ENCODE measurements at regions not wholly inside any gene's neighbourhood (a gene's known extent, or its start where the extent isn't known, plus 50 kb on each side); places are given as distances from the start of the nearest gene placed in this dataset.

DNA sequence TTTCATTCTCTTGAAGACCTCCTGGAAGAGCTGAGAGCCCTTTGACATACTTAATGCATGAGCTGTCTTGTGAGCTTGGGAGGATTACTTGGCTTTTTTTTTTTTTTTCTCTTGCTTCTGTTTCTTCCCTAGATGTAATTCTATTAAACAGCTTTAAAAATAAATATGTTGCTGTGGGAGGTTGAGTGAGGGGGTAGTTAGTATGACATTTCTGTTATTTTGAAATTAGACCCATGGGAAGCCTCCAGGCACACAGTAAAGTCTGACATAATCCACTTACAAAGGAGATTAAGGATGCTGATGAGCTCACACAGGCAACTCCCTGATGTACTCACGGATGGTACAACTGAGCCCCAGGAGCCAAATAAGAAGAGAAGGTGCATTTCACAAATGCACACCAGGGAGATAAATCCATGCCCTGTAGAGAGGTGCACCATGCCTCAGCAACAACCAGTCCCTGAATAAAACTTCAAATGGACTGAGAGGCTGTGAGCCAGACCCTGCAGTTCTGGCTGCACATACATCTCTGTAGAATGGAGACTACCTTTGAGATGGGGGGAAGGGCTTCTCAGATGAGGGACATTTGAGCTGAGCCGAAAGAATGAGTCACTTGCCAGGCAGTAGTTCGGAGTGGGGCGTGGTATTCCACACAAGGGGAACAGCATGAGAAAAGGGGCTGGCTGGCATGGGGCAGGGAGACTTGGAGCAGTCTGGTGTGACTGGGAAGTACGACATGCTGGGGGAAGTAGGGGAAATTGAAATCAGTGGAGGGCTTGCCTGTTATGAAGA is 68.7 kb downstream of the ACTL7B start:
- H3K36me3 Mint-ChIP-seq (ENCODE audit: low read depth), result no peaks in the 10 kb centered on the region

DNA sequence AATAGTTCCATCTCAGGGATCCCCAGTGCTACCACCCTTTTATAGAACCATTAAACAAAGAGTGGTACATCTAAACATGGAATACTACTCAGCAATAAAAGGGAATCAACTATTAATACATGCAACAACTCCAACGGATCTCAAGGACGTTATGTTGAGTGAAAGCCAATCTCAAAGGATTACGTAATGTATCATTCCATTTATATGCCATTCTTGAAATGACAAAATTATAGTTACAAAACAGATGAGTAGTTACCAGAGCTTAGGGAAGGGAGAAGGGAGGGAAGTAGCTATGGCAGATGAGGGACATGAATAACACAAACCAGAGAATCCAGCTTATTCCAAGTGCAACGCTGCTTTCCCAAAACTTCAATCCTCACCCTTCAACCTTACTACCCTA is 69.5 kb downstream of the ACTL7B start:
- H3K4me1 ChIP-seq (ENCODE audit: insufficient read depth), result peaks cover 13% of the 10 kb centered on the region; the same call in 1 of the 2 replicates
- H3F3A ChIP-seq (replicated peaks; ENCODE audit: low read depth), result no peaks in the 10 kb centered on the region
- no peaks in the 10 kb centered on the region for H3K27me3 ChIP-seq (ENCODE audit: insufficient read depth)
- Mint-ChIP-seq H3K4me1 (peaks cover 18% of the 10 kb centered on the region), H3K9me3 (no peaks in the 10 kb centered on the region; the same call in 2 of the 3 replicates), H3K27me3 (ENCODE audit: insufficient read depth, low read depth, poor library complexity) (no peaks in the 10 kb centered on the region), H3K27ac (no peak overlapping the region), H3K36me3 (ENCODE audit: low read depth) (no peaks in the 10 kb centered on the region), H3K4me3 (no peak overlapping the region)
- TF ChIP-seq JUNB (IDR thresholded peaks at IDR 0.05; ENCODE audit: unreplicated experiment), result no peak
- no peak for TF ChIP-seq CREB1 (CRISPR knock-in tag; IDR thresholded peaks at IDR 0.05; ENCODE audit: low read depth)
- TF ChIP-seq EZH2 (IDR thresholded peaks at IDR 0.05; ENCODE audit: low read depth, unreplicated experiment), result no peak
- TF ChIP-seq STAT1 (IDR thresholded peaks at IDR 0.05; ENCODE audit: unreplicated experiment), result no peak
- TF ChIP-seq ZNF114 (CRISPR knock-in tag; IDR thresholded peaks at IDR 0.05), result no peak
- no peak for ATAC-seq
- H3K4me3 ChIP-seq, result no peak overlapping the region
- no peak overlapping the region for H3K4me2 ChIP-seq
- peaks cover 2% of the 10 kb centered on the region; the same call in 1 of the 2 replicates for H3K9me2 ChIP-seq (ENCODE audit: insufficient read depth)
- H3K27ac ChIP-seq (ENCODE audit: low read depth), result no peak overlapping the region
- no peak for DNase-seq (ENCODE audit: low spot score)
- H3K36me3 ChIP-seq (ENCODE audit: insufficient read depth), result no peaks in the 10 kb centered on the region
- no peak overlapping the region for H2AFZ ChIP-seq
- no peaks in the 10 kb centered on the region for H3K79me2 ChIP-seq (replicated peaks; ENCODE audit: insufficient read depth)
- no peaks in the 10 kb centered on the region for H4K20me1 ChIP-seq (replicated peaks; ENCODE audit: insufficient read depth)

More for the DNA sequence above, 68.7 kb downstream of the ACTL7B start:
- ATAC-seq, result peak; percentile 34; the same call in 1 of the 3 replicates
- Mint-ChIP-seq H3K4me3 (no peak overlapping the region), H3K4me1 (peaks cover 15% of the 10 kb centered on the region), H3K9me3 (no peaks in the 10 kb centered on the region; the same call in 2 of the 3 replicates), H3K27ac (peak overlapping the region; percentile 0; the same call in 1 of the 2 replicates), H3K27me3 (ENCODE audit: insufficient read depth, low read depth, poor library complexity) (no peaks in the 10 kb centered on the region)
- no peaks in the 10 kb centered on the region for H3F3A ChIP-seq (replicated peaks; ENCODE audit: low read depth)
- H3K27me3 ChIP-seq (ENCODE audit: insufficient read depth), result no peaks in the 10 kb centered on the region
- H3K27ac ChIP-seq (ENCODE audit: low read depth), result no peak overlapping the region
- H4K20me1 ChIP-seq (replicated peaks; ENCODE audit: insufficient read depth), result no peaks in the 10 kb centered on the region
- no peak for DNase-seq (ENCODE audit: low spot score)
- H3K9me2 ChIP-seq (ENCODE audit: insufficient read depth), result peaks cover 2% of the 10 kb centered on the region; the same call in 1 of the 2 replicates
- peaks cover 12% of the 10 kb centered on the region; the same call in 1 of the 2 replicates for H3K4me1 ChIP-seq (ENCODE audit: insufficient read depth)
- no peaks in the 10 kb centered on the region for H3K79me2 ChIP-seq (replicated peaks; ENCODE audit: insufficient read depth)
- H3K4me3 ChIP-seq, result no peak overlapping the region
- TF ChIP-seq ZNF331 (CRISPR knock-in tag; IDR thresholded peaks at IDR 0.05; ENCODE audit: low read depth) (no peak), CREB1 (CRISPR knock-in tag; IDR thresholded peaks at IDR 0.05; ENCODE audit: low read depth) (no peak)
- TF ChIP-seq, protein P1, sequence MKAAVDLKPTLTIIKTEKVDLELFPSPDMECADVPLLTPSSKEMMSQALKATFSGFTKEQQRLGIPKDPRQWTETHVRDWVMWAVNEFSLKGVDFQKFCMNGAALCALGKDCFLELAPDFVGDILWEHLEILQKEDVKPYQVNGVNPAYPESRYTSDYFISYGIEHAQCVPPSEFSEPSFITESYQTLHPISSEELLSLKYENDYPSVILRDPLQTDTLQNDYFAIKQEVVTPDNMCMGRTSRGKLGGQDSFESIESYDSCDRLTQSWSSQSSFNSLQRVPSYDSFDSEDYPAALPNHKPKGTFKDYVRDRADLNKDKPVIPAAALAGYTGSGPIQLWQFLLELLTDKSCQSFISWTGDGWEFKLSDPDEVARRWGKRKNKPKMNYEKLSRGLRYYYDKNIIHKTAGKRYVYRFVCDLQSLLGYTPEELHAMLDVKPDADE (IDR thresholded peaks at IDR 0.05), result no peak
- TF ChIP-seq, protein P2, sequence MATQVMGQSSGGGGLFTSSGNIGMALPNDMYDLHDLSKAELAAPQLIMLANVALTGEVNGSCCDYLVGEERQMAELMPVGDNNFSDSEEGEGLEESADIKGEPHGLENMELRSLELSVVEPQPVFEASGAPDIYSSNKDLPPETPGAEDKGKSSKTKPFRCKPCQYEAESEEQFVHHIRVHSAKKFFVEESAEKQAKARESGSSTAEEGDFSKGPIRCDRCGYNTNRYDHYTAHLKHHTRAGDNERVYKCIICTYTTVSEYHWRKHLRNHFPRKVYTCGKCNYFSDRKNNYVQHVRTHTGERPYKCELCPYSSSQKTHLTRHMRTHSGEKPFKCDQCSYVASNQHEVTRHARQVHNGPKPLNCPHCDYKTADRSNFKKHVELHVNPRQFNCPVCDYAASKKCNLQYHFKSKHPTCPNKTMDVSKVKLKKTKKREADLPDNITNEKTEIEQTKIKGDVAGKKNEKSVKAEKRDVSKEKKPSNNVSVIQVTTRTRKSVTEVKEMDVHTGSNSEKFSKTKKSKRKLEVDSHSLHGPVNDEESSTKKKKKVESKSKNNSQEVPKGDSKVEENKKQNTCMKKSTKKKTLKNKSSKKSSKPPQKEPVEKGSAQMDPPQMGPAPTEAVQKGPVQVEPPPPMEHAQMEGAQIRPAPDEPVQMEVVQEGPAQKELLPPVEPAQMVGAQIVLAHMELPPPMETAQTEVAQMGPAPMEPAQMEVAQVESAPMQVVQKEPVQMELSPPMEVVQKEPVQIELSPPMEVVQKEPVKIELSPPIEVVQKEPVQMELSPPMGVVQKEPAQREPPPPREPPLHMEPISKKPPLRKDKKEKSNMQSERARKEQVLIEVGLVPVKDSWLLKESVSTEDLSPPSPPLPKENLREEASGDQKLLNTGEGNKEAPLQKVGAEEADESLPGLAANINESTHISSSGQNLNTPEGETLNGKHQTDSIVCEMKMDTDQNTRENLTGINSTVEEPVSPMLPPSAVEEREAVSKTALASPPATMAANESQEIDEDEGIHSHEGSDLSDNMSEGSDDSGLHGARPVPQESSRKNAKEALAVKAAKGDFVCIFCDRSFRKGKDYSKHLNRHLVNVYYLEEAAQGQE (IDR thresholded peaks at IDR 0.05; ENCODE audit: unreplicated experiment), result no peak
- H3K4me2 ChIP-seq, result no peak overlapping the region
- H2AFZ ChIP-seq, result peak overlapping the region; percentile 83
- H3K36me3 ChIP-seq (ENCODE audit: insufficient read depth), result no peaks in the 10 kb centered on the region

Measured in GM23338 (cell line).